Spinal cord (tissue), 9 donors: ENCODE measurements at regions not wholly inside any gene's neighbourhood (a gene's known extent, or its start where the extent isn't known, plus 50 kb on each side); places are given as distances from the start of the nearest gene placed in this dataset.
"Not testable (repeated sequence)": the region's sequence is repeated elsewhere in the genome, so short reads cannot be mapped to it uniquely, and the experiment has no call there.

ENCODE experiments used
- DNase-seq, 6 donors: peaks; one replicate each; pipeline versions ENCODE4 v3.0.0 to v3.0.0-alpha.2; 2013 to 2015; ENCODE audit warnings: low spot score in 6 of 6, low read depth in 4 of 6
- H3K27ac ChIP-seq: one replicate; pipeline ENCODE4 v1.5.1; 2013; ENCODE audit warnings: low read depth, low read length, control low read depth
- H3K27me3 ChIP-seq: one replicate; pipeline ENCODE4 v1.6.1; 2013; ENCODE audit warnings: low read length; ENCODE audit not compliant: control insufficient read depth, insufficient read depth
- H3K36me3 ChIP-seq: one replicate; pipeline ENCODE4 v1.6.1; 2013; ENCODE audit warnings: low read length; ENCODE audit not compliant: control insufficient read depth, insufficient read depth
- H3K4me1 ChIP-seq: one replicate; pipeline ENCODE4 v1.6.1; 2013; ENCODE audit warnings: low read length; ENCODE audit not compliant: control insufficient read depth, insufficient read depth
- H3K4me3 ChIP-seq: one replicate; pipeline ENCODE4 v1.5.1; 2013; ENCODE audit warnings: low read depth, low read length, control low read depth
- H3K9me3 ChIP-seq: one replicate; pipeline ENCODE4 v1.6.1; 2013; ENCODE audit warnings: low read length; ENCODE audit not compliant: control insufficient read depth, insufficient read depth
- WGBS: methylation state at CpG from one replicate; pipeline ENCODE4 v1.1.5; 2013; ENCODE audit warnings: missing lambda C conversion rate; ENCODE audit not compliant: insufficient coverage; 5-methylcytosine and 5-hydroxymethylcytosine counted together
- donor health status: healthy.

GRCh38 chr2:88932686-88933085, 241.2 kb downstream of the RPIA start:
- H3K36me3 ChIP-seq = no peaks in the 10 kb centered on the region
- no peaks in the 10 kb centered on the region for H3K4me1 ChIP-seq
- DNase-seq = peak in 4 of 6 donors; percentile 21 to 87 (median 30)
- H3K27me3 ChIP-seq = no peaks in the 10 kb centered on the region
- WGBS = 25% methylated on average over 2 of the region's 3 CpGs
- no peaks in the 10 kb centered on the region for H3K9me3 ChIP-seq
- H3K27ac ChIP-seq = no peak overlapping the region
- no peak overlapping the region for H3K4me3 ChIP-seq

DNA sequence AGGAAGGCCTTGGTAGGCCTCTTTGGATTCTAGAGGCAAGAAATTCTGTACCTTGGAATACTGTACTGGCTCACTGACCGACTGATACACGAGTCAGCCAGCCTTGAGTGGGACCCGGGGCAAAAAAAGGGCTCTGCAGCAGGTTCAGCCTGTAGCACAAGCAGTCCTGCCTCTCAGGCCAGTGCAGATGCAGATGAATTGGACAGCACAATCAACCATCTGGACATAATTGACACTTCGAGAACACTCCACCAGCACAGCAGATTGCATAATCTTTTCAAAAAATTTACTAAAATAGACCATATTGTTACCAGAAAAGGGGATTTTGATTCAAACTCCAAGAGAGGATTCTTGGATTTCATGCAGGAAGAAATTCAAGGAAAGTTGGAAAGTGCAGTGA, 241.6 kb downstream of the RPIA start:
- H3K9me3 ChIP-seq = no peaks in the 10 kb centered on the region
- DNase-seq = peak in 1 of 6 donors; percentile 8
- 47% methylated on average over 3 of the region's 4 CpGs for WGBS
- no peak overlapping the region for H3K27ac ChIP-seq
- H3K4me1 ChIP-seq = no peaks in the 10 kb centered on the region
- H3K36me3 ChIP-seq = no peaks in the 10 kb centered on the region
- H3K27me3 ChIP-seq = no peaks in the 10 kb centered on the region
- no peak overlapping the region for H3K4me3 ChIP-seq

- DNase-seq = peak in 1 of 6 donors; percentile 6
- no peak overlapping the region for H3K27ac ChIP-seq
- H3K4me1 ChIP-seq = no peaks in the 10 kb centered on the region
- no peaks in the 10 kb centered on the region for H3K9me3 ChIP-seq
- no peaks in the 10 kb centered on the region for H3K27me3 ChIP-seq
- WGBS = no CpG with 5 or more reads among the region's 1 CpG
- no peak overlapping the region for H3K4me3 ChIP-seq
- H3K36me3 ChIP-seq = no peaks in the 10 kb centered on the region
Measured at GRCh38 chr2:88933980-88934379, 242.5 kb downstream of the RPIA start.

GRCh38 chr2:88941178-88941577, 249.7 kb downstream of the RPIA start:
- 27% methylated on average over 2 of the region's 2 CpGs for WGBS
- not testable (repeated sequence) for H3K4me1 ChIP-seq, H3K9me3 ChIP-seq

DNA sequence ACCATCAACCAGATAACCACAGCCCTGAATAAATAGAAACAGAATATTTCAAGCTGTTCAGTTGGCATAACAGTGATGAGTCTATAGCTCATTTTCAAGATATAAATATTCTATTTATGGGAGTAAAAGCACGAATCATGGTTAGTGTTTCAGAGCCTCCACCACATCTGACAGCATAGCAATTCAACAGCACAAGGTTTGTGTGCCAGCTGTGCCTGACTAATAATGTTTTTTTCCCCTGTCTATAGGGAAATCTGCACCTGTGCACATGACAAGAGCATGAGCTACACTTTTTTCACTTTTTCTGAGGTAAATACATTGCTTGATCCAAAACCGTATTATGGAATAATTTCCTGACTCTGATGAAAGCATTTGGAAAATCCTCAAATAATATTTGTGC, 251.3 kb downstream of the RPIA start:
- WGBS = no CpG with 5 or more reads among the region's 2 CpGs
- no peak overlapping the region for H3K4me3 ChIP-seq
- H3K27me3 ChIP-seq = no peaks in the 10 kb centered on the region
- no peaks in the 10 kb centered on the region for H3K36me3 ChIP-seq
- H3K27ac ChIP-seq = no peak overlapping the region
- no peaks in the 10 kb centered on the region for H3K9me3 ChIP-seq
- H3K4me1 ChIP-seq = no peaks in the 10 kb centered on the region
- DNase-seq = peak in 1 of 6 donors; percentile 31

More at GRCh38 chr2:88941178-88941577, 249.7 kb downstream of the RPIA start:
- not testable (repeated sequence) for DNase-seq, H3K4me3 ChIP-seq, H3K27ac ChIP-seq, H3K36me3 ChIP-seq, H3K27me3 ChIP-seq

- DNase-seq = no peak
- no peak overlapping the region for H3K4me3 ChIP-seq
- H3K9me3 ChIP-seq = no peaks in the 10 kb centered on the region
- H3K27ac ChIP-seq = no peak overlapping the region
- H3K4me1 ChIP-seq = no peaks in the 10 kb centered on the region
- no peaks in the 10 kb centered on the region for H3K27me3 ChIP-seq
- H3K36me3 ChIP-seq = no peaks in the 10 kb centered on the region
Measured at GRCh38 chr2:88949336-88949735, 257.9 kb downstream of the RPIA start.

DNA sequence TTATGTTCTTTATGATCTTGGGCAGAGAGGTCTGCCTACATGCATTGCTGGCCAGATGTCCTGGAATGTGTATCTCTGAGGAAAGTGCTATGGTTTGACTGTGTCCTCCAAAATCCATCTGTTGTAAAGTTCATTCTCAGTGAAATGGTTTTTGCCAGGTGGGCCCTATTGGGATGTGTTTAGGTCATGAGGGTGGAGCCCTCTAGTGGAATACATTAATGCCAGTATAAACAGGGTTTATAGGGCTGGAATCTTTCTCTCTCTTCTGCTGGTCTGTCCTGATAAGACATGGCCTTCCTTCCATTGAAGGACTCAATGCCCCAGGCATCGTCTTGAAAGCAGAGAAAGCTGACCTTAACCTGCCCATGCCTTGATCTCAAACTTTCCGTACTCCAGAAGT, 258.5 kb downstream of the RPIA start:
- H3K27me3 ChIP-seq = no peaks in the 10 kb centered on the region
- no peak overlapping the region for H3K27ac ChIP-seq
- H3K9me3 ChIP-seq = no peaks in the 10 kb centered on the region
- H3K4me1 ChIP-seq = no peaks in the 10 kb centered on the region
- DNase-seq = no peak
- no CpG with 5 or more reads among the region's 2 CpGs for WGBS
- no peaks in the 10 kb centered on the region for H3K36me3 ChIP-seq
- no peak overlapping the region for H3K4me3 ChIP-seq

GRCh38 chr2:88955607-88956006, 264.1 kb downstream of the RPIA start:
- Histone ChIP-seq H3K27me3 (no peaks in the 10 kb centered on the region), H3K4me3 (no peak overlapping the region)
- WGBS = no CpG with 5 or more reads among the region's 1 CpG

DNA sequence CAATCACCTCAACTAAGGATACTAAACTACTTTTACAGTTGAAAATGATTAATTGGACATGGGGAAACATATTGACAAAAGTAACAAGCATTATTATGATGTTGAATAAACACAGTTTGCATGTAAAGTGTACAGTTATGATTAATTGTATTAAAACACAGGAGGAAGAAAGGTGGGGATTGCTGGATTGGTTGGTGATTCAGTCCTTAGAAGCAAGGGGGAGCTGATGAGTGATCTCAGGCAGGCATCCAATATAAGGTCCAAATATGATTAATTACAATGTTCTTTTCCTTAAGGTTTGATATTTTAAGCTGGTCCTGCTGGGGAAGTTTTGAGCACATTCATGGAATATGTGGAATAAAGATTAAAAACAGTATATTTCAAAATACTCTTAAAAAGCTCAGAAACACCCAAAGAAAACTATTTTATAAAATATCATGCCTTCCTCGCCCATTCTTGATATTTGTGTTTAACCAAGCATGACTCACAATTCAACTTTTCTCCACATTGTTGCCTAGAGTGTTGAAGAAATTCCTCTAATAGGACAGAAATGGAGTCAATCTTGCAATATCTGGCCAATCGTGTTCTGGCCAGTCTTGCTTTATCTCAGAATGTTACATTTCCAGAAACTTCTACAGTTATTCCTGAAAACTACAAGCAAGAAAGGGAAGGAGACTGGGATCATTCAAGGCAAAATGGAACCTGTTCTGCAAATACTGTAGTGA, 268.2 kb downstream of the RPIA start:
- Histone ChIP-seq H3K4me3 (no peak overlapping the region), H3K27ac (no peak overlapping the region), H3K27me3 (no peaks in the 10 kb centered on the region), H3K4me1 (no peaks in the 10 kb centered on the region), H3K36me3 (no peaks in the 10 kb centered on the region), H3K9me3 (no peaks in the 10 kb centered on the region)
- no CpG with 5 or more reads among the region's 2 CpGs for WGBS
- no peak for DNase-seq

More at GRCh38 chr2:88955607-88956006, 264.1 kb downstream of the RPIA start:
- Histone ChIP-seq H3K9me3 (no peaks in the 10 kb centered on the region), H3K4me1 (no peaks in the 10 kb centered on the region), H3K27ac (no peak overlapping the region), H3K36me3 (no peaks in the 10 kb centered on the region)
- no peak for DNase-seq

- not testable (repeated sequence) for H3K27ac ChIP-seq, H3K4me3 ChIP-seq, H3K4me1 ChIP-seq, H3K9me3 ChIP-seq, H3K36me3 ChIP-seq, H3K27me3 ChIP-seq, DNase-seq
- 80% methylated on average over 1 of the region's 3 CpGs for WGBS
Measured at GRCh38 chr2:88961323-88961722, 269.9 kb downstream of the RPIA start.
